OCI-LY1 (cell line): ENCODE measurements at regions not wholly inside any gene's neighbourhood (a gene's known extent, or its start where the extent isn't known, plus 50 kb on each side); places are given as distances from the start of the nearest gene placed in this dataset.

Experiments used
- CTCF ChIP-seq: fragments of 200-600 bp; sonication (generic), shearing (Covaris generic); IDR thresholded peaks from 2 replicates; pipeline ENCODE4 v1.5.1; 2017; ENCODE audit warnings: mild to moderate bottlenecking, antibody characterized with exemption, low read length, moderate library complexity, mixed read lengths
- EZH2 ChIP-seq: fragments of 200-600 bp; sonication (generic), shearing (Covaris generic); IDR thresholded peaks from 2 replicates; pipeline ENCODE4 v1.8.0; 2017; ENCODE audit warnings: borderline replicate concordance, mixed run types, mild to moderate bottlenecking, antibody characterized with exemption, low read length, moderate library complexity, mixed read lengths

DNA sequence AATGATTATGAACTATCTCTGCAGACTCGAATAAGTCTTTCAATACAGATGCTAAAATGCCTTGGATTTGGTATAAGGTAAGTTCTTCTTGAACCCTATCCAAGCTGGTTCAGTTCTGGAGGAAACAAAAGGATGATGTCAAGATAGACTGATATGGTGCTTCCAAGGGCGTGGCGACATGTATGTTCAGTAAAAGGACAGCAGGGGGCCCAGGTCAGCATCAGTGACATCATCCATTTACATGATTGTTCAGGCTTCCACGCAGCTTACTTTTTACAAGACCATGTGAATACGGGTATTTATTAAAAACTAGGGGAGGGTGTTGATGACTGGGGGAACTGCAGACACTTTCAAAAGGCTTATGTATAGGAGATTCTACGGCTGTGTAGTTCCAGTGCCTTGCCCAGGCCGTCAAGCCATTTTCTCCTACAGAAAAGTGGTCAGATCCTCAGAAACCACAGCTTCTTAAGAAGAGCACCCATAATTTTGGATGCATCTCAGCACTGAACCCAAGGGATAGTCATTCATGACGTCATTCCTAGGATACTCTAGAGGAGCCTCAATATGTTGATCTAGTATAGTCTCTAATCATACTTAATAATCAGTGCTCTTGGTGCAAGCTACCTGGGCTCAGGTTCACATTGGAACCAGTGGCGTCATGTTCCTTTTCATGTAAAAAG lies 527.7 kb downstream of the FUT8 start:
- TF ChIP-seq CTCF: peak; percentile 44
- TF ChIP-seq EZH2: no peak
